A673 (cell line): ENCODE measurements at regions not wholly inside any gene's neighbourhood (a gene's known extent, or its start where the extent isn't known, plus 50 kb on each side); places are given as distances from the start of the nearest gene placed in this dataset.

Source experiments
- BruUV-seq: library from RNA; stranded (reverse); fragments of 400-500 nt; replicated peaks from 2 replicates; lab custom pipeline; 2021; lab: Mats Ljungman, UMichigan
- CTCF ChIA-PET: fragments of 300-600 bp; sonication (Branson Sonifier 250); formaldehyde crosslinking; loops from one replicate; lab custom pipeline; 2022; ENCODE audit warnings: antibody characterized with exemption; lab: Charles Lee
- POLR2A ChIA-PET: fragments of 300-600 bp; sonication (Branson Sonifier 250); formaldehyde crosslinking; loops from one replicate; lab custom pipeline; 2022; ENCODE audit warnings: antibody characterized with exemption; ENCODE audit not compliant: low non-redundant PET; lab: Charles Lee
- DNase-seq: peaks from one replicate; pipeline ENCODE4 v3.0.0-alpha.2; 2015; ENCODE audit warnings: low spot score
- H3K27ac ChIP-seq: fragments of 200-600 bp; sonication (generic); 2 replicates; pipeline ENCODE4 v1.5.1; 2016; ENCODE audit warnings: mixed run types, low read depth, mild to moderate bottlenecking, mixed read lengths, antibody characterized with exemption, low read length; ENCODE audit not compliant: poor library complexity, severe bottlenecking
- H3K27me3 ChIP-seq: fragments of 200-600 bp; sonication (generic); replicated peaks from 2 replicates; pipeline ENCODE4 v1.6.1; 2017; ENCODE audit warnings: mixed run types, low read depth, mild to moderate bottlenecking, mixed read lengths, antibody characterized with exemption, low read length; ENCODE audit not compliant: insufficient read depth, poor library complexity
- H3K36me3 ChIP-seq: fragments of 200-600 bp; sonication (generic); 2 replicates; pipeline ENCODE4 v1.6.1; 2016; ENCODE audit warnings: mixed run types, mild to moderate bottlenecking, mixed read lengths, antibody characterized with exemption, low read length; ENCODE audit not compliant: insufficient read depth, poor library complexity, severe bottlenecking
- H3K4me1 ChIP-seq: fragments of 200-600 bp; sonication (generic); 2 replicates; pipeline ENCODE4 v1.6.1; 2017; ENCODE audit warnings: mixed run types, mild to moderate bottlenecking, mixed read lengths, antibody characterized with exemption, low read length; ENCODE audit not compliant: insufficient read depth, poor library complexity, severe bottlenecking
- H3K4me3 ChIP-seq: fragments of 200-600 bp; sonication (generic); 2 replicates; pipeline ENCODE4 v1.5.1; 2016; ENCODE audit warnings: low read depth, mixed run types, mild to moderate bottlenecking, mixed read lengths, low read length; ENCODE audit not compliant: poor library complexity, severe bottlenecking
- H3K9me3 ChIP-seq: fragments of 200-600 bp; sonication (generic); 2 replicates; pipeline ENCODE4 v1.6.1; 2016; ENCODE audit warnings: mixed run types, low read depth, mild to moderate bottlenecking, mixed read lengths, antibody characterized with exemption, low read length; ENCODE audit not compliant: poor library complexity, severe bottlenecking
- EZH2 ChIP-seq: fragments of 200-600 bp; sonication (generic); IDR thresholded peaks from 2 replicates; pipeline ENCODE4 v1.6.1; 2017; ENCODE audit warnings: borderline replicate concordance, low read depth, mild to moderate bottlenecking, mixed read lengths, antibody characterized with exemption, low read length; ENCODE audit not compliant: poor library complexity, severe bottlenecking
- intact Hi-C: fragments of 100-400 bp; cut with micrococcal nuclease; formaldehyde crosslinking; loops from one replicate; pipeline ENCODE4 v1.10.0; 2022; ENCODE audit not compliant: unreplicated experiment
- TF ChIP-seq, protein P1 (sequence below): fragments of 300-800, 200-600 bp; sonication (generic); conservative IDR thresholded peaks from 2 replicates; pipeline ENCODE4 v1.5.1; 2017; ENCODE audit warnings: low read depth, mild to moderate bottlenecking, antibody characterized with exemption, low read length, moderate library complexity, mixed read lengths

DNA sequence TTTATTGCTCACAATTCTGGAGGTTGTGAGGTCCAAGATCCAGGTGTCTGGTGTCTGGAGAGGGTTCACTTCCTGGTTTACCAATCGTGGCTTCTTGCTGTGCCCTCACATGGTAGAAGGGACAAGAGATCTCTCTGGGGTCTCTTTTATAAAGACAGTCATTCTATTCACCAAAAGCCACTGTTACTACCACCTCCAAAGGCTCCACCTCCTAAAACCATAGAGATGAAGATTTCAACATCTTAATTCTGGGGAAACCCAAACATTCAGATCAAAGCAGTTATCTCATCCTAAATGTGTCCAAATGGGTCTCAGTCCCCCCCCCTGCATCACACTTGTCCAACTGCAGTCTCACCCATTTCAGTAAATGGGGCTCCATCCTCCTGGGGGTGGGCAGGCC is 132.9 kb upstream of the XYLT1 start:
- H3K27me3 ChIP-seq: no peaks in the 10 kb centered on the region
- intact Hi-C loops: no loop called here
- peaks cover 10% of the 10 kb centered on the region for H3K9me3 ChIP-seq
- no peaks in the 10 kb centered on the region for H3K36me3 ChIP-seq
- no peaks in the 10 kb centered on the region for H3K4me1 ChIP-seq
- no peak overlapping the region for H3K4me3 ChIP-seq
- TF ChIP-seq, protein P1, sequence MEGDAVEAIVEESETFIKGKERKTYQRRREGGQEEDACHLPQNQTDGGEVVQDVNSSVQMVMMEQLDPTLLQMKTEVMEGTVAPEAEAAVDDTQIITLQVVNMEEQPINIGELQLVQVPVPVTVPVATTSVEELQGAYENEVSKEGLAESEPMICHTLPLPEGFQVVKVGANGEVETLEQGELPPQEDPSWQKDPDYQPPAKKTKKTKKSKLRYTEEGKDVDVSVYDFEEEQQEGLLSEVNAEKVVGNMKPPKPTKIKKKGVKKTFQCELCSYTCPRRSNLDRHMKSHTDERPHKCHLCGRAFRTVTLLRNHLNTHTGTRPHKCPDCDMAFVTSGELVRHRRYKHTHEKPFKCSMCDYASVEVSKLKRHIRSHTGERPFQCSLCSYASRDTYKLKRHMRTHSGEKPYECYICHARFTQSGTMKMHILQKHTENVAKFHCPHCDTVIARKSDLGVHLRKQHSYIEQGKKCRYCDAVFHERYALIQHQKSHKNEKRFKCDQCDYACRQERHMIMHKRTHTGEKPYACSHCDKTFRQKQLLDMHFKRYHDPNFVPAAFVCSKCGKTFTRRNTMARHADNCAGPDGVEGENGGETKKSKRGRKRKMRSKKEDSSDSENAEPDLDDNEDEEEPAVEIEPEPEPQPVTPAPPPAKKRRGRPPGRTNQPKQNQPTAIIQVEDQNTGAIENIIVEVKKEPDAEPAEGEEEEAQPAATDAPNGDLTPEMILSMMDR: no peak
- TF ChIP-seq EZH2: no peak
- BruUV-seq: no TSS peak
- ChIA-PET CTCF (no interaction called here), POLR2A (no interaction called here)
- H3K27ac ChIP-seq: no peak overlapping the region
- no peak for DNase-seq

DNA sequence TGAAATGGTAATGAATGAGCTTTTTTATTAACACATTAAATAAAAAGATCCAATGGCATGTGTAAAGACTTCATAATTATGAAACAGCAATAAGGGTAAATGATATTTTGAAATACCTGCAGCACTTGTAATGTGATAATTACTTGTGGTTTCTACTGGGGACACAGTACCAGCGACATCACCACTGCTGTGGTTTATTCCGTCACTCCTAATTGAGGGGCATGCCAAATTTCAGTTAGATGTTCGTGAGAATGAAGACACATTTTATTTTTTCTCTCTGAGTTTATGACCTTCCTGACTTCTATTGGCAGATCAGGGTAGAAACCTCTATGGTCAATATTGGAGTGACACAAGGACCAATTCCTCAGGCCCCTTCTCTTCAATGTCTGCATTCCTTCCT is 131.9 kb upstream of the XYLT1 start:
- CTCF ChIA-PET: no interaction called here
- POLR2A ChIA-PET: no interaction called here

DNA sequence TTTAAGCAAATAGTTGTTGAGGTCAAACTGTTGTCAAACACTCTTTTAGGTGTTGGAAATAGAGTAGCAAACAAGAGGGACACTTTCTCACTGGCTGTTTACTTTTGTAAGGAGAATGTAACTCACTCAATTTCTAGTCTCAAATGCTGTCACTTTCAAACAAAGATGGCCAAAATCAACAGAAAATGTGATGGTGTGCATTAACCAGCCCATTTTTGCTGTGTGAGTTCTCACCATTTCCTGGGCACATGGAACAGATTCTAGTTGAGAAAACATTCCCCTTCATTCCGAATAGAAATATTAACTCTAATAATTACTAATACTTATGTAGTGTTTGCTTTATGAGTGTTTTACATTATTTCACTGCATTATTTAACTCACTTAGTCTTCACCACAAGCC is 128.2 kb upstream of the XYLT1 start:
- ChIA-PET POLR2A (no interaction called here), CTCF (no interaction called here)
- Histone ChIP-seq H3K4me1 (no peaks in the 10 kb centered on the region), H3K9me3 (peaks cover 13% of the 10 kb centered on the region), H3K4me3 (no peak overlapping the region), H3K27ac (no peak overlapping the region), H3K36me3 (no peaks in the 10 kb centered on the region), H3K27me3 (no peaks in the 10 kb centered on the region)
- BruUV-seq: no TSS peak
- no peak for TF ChIP-seq EZH2
- TF ChIP-seq, protein P1: no peak
- intact Hi-C loops: no loop called here
- DNase-seq: no peak

More for the DNA sequence above, 131.9 kb upstream of the XYLT1 start:
- no peaks in the 10 kb centered on the region for H3K36me3 ChIP-seq
- H3K27ac ChIP-seq: no peak overlapping the region
- no peaks in the 10 kb centered on the region for H3K4me1 ChIP-seq
- no peak for DNase-seq
- no peak for TF ChIP-seq EZH2
- TF ChIP-seq, protein P1: no peak
- intact Hi-C loops: no loop called here
- H3K4me3 ChIP-seq: no peak overlapping the region
- H3K27me3 ChIP-seq: no peaks in the 10 kb centered on the region
- peaks cover 13% of the 10 kb centered on the region for H3K9me3 ChIP-seq
- no TSS peak for BruUV-seq
